GDM1 (cell line): ENCODE measurements at regions not wholly inside any gene's neighbourhood (a gene's known extent, or its start where the extent isn't known, plus 50 kb on each side); places are given as distances from the start of the nearest gene placed in this dataset.

ENCODE experiments used
- DNase-seq: peaks from one replicate; lab custom pipeline; 2025; lab: John Stamatoyannopoulos, UW

DNA sequence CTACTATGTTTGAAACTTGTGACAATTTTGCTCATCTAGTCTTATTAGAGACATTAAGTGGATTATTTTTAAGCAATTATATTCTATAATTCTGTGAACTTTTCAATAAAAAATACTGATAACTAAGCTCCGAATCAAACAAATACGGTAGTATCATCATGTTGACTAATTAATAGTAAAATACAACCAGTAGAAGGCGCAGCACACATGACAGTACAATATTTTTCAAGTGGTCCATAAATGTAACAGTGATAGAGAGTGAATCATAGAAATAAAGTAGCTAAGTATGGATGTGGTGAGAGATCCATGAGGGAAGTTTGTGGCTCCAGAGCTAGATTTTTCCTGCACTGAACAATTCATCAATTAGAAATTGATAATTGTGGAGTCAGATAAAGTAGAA, 666.2 kb downstream of the KCTD8 start:
- DNase-seq = no peak

DNA sequence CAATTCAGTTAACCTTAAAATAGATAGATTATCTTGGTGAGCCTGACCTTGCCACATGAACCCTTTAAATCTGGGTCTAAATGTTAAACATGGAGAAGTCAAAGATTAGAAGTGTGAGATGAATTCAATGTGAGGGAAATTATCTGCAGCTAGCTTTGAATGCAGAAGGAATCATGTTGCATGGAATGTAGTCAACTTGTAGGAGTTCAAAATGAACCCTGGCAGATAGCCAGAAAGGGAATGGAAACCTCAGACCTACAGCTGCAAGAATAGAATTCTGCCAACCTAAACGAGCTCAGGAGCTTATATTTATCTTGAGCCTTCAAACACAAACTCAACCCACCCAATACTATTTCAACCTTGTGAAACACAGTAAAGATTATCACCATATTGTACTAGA, 632.5 kb downstream of the KCTD8 start:
- no peak for DNase-seq

DNA sequence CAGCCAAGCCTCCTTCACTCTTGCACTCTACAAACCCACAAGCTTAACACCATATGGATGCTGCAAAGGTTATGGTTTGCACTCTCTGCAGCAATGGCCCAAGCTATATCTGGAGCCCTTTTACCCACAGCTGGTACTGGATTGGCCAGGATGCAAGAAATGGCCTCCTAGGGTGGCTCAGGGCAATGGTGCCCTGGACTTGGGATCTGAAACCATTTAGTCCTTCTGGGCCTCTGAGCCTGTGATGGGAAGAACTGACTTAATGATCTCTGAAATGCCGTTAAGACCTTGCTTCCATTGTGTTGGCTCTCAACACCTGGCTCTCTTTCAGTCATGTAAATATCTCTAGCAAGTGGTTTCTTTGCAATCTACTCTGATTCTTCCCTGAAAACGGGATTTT, 626.0 kb downstream of the KCTD8 start:
- no peak for DNase-seq

DNA sequence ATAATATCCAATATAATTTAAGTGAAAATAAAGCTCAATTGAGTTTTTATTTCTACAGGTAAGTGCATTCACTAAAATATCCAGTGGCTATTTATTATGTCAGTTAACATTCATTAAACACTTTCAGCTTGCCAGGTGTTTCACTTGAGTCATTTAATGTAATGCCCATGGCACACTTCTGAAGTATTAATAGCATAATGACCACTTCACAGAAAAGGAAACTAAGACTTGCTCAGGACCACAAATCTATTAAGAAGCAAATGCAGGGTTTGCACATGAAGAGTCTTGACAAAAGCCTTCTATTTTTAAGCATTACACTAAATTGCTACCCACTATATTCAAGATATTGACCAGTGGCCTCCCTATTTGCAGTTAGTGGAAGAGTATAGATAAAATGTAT, 612.7 kb downstream of the KCTD8 start:
- DNase-seq = no peak

DNA sequence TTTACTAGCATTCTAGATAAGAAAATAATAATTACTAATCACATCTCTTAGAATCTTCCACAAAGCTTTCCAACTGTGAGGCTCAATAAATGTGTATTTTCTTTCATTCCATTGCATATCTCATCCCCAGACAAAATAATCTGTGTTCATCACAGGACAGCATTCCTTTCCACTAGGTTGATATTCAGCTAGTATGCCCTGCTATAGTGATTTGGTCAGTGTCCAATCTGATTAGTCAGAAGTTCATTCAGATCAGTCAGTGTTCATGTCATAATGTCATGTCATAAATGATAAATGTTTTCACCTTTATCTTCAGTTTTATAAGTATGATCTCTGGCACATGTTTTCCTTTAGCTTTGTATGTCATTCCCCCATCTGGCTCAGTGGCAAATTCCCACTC, 611.4 kb downstream of the KCTD8 start:
- DNase-seq = no peak

GRCh38 chr4:43837604-43838003, 611.0 kb downstream of the KCTD8 start:
- DNase-seq = no peak

DNA sequence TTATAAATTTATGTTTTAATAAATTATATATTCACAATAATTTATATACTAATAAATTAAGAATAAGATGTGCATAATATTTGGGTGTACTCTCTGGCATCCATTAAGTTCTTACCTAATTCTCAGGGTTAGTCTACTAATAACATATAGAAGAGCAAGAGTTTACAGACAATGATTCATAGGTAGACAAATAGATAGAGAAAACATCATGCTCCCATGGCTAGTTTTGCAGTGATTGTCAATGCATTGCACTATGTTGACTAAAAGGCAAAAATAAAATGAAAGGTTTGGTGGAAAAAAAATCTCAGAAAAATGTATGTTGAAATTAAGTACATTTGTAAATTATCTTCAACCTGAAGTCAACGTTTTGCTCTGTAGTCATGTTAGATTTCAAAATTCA, 606.0 kb downstream of the KCTD8 start:
- no peak for DNase-seq

DNA sequence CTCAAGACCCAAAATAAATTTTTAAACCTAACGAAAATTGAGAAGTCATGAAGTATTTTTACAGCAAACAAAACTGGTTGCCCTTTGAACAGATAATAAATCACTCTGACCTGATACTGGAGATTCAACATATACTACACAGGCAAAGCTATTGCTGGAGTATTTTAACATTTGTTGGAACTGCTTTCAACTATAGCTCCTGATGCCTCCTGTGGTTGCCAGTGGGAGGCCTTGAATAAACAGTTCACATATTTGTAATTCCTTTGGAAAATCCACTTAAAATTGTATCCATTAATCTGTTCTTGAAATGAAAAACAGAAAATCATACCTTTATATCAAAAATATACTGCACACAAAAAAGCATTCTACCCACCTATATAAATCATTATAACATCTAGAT, 605.1 kb downstream of the KCTD8 start:
- DNase-seq = no peak

GRCh38 chr4:43846111-43846587, 602.5 kb downstream of the KCTD8 start:
- no peak for DNase-seq

DNA sequence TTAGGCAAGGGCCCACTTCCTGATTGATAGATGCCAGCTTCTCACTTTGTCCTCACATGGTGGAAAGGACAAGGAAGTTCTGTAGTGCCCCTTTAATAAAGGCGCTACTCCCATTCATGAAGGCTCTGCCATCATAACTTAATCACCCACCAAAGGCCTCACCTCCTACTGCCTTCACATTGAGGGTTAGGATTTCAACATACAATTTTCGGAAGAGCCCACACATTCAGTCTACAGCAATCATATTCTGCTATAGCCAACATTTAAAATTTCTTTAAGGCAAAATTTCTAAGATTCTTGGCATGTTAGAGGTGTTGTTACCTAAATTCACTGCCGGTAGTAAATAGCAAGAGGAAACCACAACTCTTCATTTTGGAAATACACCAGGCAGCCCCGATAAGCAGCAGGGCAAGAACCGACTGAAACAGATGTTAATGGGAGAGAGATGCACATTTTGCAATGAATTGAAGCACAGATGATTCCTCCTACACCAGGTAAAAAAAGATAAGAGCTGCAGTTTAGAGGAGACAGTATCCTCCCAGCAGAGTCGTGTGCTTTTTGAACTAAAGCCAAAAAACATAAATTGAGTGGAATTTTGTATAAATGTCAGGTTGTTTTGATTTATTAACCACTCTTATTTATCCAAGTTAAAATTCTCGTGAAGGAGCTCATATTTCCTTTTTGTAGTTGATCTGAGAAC, 594.9 kb downstream of the KCTD8 start:
- DNase-seq = no peak

- no peak for DNase-seq
Measured at GRCh38 chr4:43855283-43855682, 593.3 kb downstream of the KCTD8 start.

DNA sequence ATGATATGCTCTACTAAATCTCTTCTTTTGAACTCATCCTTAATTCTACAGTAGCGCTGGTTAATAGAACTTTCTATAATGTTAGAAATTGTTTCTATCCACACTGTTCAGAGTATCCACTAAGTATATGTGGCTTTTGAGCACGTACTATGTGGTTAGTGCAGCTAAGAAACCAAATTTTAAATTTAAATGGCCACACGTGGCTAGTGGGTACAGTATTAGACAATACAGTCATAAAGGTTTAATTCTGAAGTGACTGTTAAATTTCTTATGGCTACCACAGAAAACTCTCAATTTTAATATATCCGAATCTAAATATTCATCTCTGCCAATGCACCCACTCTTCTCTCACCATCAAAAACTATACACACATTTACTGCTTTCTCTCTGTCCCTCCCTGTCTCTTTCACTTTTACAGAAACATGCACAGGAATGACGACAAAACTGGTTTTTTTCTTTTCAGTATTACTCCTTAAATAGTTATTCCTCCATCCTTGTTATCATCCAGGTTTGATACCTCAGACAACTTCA, 583.9 kb downstream of the KCTD8 start:
- DNase-seq = no peak

DNA sequence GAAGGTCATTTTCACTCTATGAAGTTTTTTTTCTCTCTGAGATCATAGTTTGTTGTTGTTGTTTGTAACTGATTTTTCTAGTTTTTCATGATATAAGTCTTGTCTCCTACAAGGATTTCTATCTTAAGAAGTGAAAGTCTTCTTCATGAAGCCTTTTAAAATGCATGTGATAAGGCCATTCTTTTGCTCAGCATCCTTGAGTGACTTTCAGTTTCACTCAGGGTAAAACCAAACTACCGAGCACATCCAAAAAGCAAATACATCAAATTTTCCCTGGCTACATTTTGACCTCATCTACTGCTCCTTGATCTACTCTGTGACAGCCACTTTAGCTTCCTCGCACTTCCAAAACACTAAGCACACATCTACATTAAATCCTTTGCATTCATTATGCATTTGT, 580.7 kb downstream of the KCTD8 start:
- no peak for DNase-seq

DNA sequence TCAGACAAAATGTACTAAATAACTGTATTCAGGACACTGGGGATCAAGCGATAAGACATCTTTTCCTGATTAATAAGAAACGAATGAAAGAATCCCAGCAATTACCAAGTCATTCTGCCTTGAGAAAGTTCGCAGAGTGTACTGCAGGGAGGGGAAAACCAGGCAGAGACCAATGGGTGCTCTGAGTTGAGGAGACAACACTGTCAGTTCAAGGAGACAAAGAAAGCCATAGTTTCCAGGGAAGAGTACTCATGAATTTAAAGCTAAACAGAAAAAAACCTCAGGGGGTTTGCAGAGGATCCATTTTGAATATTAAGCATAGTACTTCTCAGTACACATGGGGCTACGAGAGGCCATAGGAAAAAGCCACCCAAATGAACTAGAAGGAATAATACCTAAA, 573.0 kb downstream of the KCTD8 start:
- DNase-seq = no peak

- DNase-seq = no peak
Measured at GRCh38 chr4:43882470-43882869, 566.1 kb downstream of the KCTD8 start.

DNA sequence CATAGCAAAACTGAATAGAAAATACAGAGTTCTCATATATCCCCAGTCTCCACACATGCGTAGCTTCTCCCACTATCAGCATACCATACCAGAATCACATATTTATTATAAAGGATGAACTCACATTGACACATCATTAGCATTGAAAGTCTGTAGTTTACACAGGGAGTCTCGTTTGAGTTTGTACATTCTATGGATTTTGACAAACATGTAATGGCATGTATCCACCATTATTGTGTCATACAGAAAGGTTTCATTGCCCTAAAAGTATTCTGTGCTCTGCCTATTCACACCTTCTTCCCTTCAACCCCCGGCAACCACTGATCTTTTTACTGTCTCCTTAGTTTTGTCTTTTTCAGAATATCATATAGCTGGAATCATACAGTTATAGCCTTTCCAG, 562.4 kb downstream of the KCTD8 start:
- DNase-seq = no peak

DNA sequence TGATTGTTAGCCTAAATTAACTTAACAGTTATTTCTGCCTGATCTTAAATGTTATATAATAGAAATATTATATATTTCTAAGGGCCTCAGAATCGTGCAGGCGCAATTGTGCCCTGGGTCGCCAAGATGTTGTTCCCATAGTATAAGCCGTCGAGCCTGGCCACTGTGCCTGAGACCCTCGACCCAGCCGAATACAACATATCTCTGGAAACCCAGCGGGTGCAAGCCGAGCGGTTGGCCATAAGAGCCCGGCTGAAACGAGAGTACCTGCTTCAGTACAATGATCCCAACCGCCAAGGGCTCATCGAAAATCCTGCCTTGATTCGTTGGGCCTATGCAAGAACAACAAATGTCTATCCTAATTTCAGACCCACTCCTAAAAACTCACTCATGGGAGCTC, 549.8 kb downstream of the KCTD8 start:
- no peak for DNase-seq

DNA sequence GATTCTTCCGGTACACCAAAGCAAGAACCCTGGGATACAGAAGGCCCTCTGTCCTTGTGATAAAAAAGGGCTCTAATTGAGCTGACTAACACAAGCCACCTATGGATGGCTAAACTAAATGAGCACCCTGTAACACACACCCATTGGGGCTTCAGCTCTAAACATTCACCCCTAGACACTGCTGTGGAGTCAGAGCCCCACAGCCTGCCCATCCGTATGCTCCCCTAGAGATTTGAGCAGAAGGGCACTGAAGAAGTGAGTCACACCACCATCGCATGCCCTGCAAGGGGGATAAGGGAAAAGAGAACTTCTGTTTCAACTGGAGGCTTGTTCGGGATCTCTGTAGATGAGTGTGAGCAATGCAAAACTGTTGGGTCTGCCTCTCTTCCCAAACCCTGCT, 545.2 kb downstream of the KCTD8 start:
- no peak for DNase-seq

DNA sequence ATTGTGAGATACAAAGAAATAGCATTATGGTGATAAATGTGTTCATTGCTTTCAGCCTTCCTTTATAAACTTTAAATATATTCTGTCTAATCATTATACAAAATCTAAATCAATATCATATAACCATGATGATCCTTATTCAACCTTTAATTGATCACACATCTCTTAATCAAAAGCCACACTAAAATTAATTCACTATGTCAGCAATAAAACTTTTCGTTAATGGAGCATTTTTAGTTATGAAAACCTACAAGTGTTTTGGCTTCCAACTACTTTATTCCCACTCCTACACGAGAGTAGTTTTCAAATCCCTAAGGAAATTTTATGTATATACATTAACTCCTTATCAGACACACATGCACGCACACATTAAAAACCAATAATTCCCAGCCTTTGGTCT, 530.2 kb downstream of the KCTD8 start:
- DNase-seq = no peak

DNA sequence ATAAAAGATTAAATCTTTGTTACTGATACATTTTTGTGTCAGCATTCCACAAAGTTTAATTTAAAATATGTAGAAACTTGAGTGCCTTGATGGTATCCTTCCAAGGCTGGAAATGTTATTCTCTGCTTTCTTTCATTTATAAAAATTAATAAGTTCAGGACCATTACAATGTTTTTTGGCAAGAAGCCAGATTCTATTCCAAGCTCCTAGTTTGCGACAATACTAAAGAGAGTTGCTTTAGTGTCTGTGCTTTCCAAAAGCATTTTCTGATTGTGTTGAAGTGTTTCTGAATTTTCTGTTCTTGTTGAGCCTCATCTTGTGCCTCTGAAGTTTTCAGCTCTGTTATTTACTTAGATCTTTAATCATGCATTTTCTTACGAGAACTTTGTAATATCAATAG, 516.2 kb downstream of the KCTD8 start:
- no peak for DNase-seq

- no peak for DNase-seq
Measured at GRCh38 chr4:43943998-43944397, 504.6 kb downstream of the KCTD8 start.

DNA sequence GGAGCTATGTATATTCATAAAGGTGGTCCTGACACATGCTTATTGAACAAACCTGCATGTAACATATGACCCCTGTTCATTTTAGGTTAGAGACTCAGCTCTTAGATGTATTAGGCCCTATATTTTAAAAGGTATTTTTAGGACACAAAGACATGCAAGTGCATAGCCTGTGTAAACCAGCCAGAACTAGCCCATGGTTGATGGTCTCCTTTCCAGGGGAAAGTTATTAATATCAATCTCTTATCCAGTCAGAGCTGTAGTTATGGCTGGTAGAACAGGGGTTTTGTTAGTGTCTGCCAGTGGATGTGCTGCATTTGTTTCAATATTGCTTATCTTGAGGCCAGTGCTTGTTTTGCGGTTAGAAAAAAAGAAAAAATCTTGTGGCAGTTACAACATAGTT, 488.6 kb downstream of the KCTD8 start:
- no peak for DNase-seq

- DNase-seq = no peak
Measured at GRCh38 chr4:43968011-43968410, 480.6 kb downstream of the KCTD8 start.

DNA sequence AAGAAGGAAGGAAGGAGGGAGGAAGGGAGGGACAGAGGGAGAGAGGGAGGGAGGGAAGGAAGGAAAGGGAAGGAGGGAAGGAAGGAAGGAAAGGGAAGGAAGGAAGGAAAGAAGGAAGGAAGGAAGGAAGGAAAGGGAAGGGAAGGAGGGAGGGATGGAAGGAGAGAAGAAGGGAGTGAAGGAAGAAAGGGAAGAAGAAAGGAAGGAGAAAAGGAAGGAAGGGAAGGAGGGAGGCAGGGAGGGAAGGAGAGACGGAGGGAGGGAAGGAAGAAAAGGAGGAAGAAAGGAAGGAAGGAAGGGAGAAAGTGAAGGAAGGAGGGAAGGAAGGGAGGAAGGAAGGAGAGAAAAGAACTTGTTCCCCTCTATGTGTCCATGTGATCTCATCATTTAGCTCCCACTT, 465.0 kb downstream of the KCTD8 start:
- no peak for DNase-seq
